HG03354 (cell line): ENCODE measurements at regions not wholly inside any gene's neighbourhood (a gene's known extent, or its start where the extent isn't known, plus 50 kb on each side); places are given as distances from the start of the nearest gene placed in this dataset.
"Not testable (repeated sequence)": the region's sequence is repeated elsewhere in the genome, so short reads cannot be mapped to it uniquely, and the experiment has no call there.

Source experiments
- ATAC-seq: cut with Tn5 transposase; IDR thresholded peaks from one replicate; pipeline ENCODE4 v1.9.1; 2021; ENCODE audit warnings: mild to moderate bottlenecking; ENCODE audit not compliant: unreplicated experiment, poor library complexity, severe bottlenecking

DNA sequence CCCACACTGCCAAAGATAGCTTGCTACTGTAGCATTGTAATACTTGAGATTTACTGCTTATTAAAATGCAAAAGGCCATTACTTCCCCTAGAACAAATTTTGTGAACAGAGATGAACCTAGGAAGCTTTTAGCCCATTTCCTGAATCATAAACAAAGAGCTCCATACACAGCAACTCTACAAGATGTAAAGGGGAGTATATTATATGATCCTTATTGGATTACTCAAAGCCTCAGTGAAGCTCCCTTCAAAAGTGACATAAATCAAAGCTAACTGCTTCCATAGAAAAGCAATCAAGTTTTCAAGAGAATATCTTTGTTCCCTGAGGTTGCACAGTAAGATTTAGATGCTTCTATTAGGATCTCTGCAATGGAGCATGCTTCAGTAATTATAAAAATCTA is 629.8 kb downstream of the EFNA5 start:
- ATAC-seq = no peak

DNA sequence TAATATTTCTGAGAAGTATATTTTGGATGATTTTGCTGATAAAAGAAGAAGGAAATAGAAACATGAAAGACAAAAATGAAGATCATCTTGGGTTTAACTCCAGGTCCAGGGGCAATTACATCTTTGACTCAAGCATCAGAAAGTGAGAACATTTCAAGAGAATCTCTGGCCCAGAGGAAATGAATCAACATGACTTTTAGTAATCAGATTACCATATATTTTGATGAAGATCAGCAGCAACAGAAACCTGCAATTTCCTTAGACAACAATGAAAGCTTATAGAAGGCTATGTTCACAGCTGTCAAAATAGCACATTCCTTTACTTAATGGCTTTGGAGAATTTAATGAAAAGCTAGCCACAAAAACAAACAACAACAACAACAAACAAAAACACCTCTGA is 638.1 kb downstream of the EFNA5 start:
- no peak for ATAC-seq

DNA sequence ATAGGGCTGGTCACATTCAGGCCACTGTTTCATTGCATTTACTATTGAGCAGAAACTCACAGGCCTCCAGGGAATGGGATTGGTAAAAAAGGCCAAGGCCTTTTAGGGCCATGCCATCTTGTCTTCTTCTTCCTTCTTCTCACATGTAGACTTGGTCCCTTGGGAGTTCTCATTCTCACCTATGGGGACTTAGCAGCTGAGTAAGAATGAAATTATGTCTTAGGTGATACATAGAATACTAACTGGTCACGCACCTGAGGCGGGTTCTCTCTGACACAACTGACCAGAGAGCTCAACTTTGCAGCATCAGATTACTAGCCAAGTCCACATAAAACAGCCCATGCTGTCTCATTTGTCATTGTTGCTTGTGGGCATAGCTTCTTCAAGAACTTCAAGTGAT is 641.8 kb downstream of the EFNA5 start:
- no peak for ATAC-seq

DNA sequence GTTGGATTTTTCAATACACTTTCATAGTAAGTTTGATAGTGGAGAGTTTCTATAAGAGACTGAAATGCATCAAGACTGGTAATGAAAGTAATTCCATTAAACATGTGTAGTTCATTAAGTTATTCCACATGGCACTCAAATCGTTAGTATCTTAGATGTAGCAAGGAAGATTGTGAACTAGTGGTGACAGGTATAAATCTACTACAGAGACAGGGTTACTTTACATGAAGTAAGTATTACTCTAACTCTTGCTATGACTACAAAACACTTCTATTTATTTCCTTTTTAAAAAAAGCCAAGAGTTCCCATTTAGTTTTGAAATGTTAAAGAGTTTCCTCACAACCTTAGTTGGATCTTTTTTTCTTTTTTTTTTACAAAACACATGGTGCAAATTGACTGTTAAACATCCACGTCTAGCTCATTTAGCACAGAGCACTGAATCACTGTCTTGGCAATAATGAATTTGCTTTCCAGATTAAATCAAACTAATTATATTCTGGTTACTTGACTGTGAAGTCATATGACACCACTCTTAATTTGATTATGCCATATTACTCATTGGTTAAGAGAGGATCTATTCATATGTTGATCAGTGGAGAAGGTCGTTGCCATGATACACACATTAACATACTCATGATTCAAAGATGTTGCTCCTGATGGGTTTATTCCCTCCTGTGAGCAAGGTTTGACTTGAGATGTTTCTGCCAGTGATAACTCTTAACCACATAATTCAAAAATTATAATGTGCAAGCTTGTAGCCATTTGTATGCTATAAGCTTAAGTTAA is 644.8 kb downstream of the EFNA5 start:
- ATAC-seq = no peak

DNA sequence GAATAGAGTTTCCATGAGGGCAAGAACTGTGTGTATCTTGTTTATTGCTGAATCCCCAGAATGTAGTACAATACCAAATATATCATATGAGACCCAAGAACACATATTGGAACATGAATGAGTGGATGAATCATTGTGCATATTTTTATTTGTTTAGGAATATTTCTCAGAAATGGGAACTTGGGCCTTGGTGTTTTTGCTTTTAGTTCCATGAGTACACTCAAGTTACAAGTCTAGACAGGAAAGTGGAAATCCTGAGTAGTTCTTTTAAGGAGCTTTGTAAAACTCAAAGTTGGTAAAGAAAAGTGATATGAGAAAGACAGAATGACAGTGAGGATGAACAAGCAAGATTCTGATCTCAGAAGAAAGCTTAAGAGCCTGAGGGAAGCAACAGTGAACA is 647.0 kb downstream of the EFNA5 start:
- ATAC-seq = no peak

DNA sequence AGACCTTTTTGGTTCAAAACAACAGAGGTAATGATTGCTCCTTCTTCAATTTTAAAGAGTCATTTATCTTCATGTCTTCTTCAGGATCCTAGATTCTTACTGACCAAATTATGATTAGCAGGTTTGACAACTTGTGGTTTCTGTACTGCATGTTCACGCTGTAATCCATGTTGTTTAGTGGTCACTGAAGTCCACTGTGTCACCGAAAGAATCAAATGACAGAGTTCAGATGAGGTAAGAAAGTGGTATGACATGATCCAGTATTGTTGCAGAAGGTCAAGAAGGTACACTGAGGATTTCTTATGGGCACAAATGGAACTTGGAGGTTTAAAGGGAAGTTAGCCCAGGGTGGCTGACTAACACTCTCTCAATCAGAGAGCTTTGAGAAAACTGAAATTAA is 649.2 kb downstream of the EFNA5 start:
- no peak for ATAC-seq

DNA sequence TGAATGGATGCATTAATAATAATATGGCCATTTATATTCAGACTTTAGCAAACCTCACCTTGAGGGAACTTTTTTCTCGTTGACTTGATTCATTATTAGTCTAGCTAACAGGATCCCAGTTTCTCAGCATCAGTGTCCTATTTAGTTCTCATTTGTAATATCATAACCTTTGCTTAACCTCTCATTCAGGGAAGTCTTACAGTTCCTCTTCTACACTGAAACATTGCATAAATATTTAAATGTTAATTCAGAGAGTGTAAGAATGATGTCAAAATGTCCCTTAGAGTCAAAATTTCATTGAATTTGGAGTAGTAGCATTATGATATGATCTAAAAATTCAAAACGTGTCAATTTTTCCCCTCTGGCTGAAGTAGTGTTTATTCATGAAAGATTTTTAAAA is 650.1 kb downstream of the EFNA5 start:
- ATAC-seq = no peak

DNA sequence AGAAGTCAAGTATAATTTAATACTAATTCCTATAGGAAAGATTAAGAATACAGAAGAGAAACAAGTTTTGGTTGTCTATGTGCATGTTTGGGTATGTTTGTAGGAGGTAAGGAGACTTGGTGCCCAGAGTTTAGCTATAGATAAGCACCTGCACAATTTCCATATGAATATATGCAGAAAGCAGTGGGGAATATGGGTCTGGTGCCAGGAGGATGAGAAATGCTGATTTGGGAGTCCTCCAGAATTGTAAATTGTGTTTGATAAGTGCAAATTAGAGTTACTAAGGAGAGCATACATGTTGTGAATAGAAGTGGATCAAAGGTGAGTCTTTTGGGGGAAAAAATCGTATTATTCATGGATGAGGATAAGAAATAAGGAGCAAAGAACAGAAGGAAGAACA is 653.1 kb downstream of the EFNA5 start:
- ATAC-seq = no peak

DNA sequence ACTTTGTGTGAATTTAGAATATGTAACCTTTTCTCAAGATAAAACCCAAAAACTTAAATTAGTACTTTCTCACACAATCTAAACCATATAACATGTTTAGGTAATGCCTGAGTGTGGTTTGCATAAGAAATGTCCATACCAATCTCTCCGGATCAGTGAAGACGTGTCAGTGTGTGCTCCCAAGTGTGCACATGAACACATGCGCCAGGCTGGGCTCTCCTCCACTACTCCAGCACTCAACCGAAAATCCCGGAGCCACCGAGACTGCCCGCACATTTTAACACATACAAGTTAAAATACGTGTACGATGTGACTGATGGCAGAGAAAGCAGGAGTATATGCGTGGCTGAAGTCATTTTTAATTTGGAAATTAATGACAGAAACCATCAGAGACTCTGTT is 658.4 kb downstream of the EFNA5 start:
- ATAC-seq = no peak

DNA sequence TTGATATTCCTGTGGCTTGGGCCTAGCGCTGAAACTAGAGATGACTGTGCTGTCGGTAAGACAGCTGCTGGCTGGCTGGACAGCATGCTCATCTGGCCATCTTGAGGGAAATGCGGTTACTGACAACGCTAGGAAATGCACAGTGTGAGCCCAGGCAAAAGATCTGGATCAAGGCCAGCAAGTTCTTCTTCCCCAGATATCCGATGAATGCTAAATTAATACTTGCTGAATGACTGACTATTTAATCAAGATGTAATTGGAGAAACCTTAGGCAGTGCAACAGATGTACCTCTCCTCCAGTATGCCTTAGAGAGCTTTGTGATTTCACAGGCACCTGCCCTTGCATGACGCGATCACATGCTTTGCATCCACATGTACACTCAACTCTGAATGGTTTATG is 659.1 kb downstream of the EFNA5 start:
- no peak for ATAC-seq

DNA sequence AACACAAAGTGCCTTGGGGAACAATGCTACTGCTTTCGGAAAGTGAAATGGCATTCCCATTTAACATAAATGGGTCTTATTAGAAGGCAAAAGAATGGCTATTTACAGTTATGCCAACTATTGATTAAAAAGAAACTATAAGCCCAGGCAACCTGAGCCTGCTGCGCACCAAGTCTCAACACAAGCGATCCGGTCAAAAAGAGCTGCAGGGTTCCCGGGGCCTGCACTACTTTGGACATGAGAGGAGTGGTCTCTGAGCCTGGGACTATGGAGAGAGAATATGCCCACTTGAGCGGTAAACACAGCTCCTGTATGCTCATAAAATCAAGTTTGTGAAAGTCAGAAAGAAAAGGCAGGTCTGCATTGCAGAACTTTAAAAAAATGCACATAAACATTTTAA is 660.7 kb downstream of the EFNA5 start:
- ATAC-seq = no peak

DNA sequence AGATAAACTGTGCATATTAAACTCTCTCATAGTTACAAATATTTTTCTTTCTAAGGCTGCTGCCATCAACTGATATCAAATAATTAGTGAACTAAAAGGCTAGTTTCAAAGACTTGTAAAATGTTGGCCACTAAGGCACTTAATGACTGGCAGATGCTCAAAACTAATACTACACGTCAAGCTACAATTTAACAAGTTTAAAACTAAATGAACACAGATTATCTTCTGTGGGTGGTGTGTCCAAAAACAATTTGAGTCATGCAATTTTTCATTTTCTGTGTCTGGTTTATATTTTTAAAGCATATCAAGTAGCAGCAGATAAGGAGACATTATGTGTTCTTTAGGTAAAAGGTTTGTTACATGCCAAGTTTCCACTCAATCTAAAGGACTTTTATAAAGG is 665.1 kb downstream of the EFNA5 start:
- no peak for ATAC-seq

DNA sequence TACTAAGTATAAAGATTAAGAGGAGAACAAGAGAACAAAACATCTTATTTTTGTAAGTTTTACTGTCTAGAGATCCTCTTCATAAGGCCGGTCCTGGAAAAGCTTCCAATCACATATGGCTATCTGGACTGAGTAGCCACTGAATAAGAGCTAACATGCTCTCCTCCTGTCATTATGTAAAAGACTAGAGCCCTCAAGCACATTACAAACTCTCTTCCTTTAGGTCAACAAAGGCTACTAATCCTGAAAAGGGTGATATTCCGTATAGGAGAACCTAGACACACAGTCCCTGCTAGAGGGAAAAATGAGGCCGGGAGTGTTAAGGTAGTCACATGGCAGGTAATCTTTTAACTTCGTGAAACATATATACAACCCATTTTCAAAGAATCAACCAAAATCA is 665.6 kb downstream of the EFNA5 start:
- ATAC-seq = no peak

DNA sequence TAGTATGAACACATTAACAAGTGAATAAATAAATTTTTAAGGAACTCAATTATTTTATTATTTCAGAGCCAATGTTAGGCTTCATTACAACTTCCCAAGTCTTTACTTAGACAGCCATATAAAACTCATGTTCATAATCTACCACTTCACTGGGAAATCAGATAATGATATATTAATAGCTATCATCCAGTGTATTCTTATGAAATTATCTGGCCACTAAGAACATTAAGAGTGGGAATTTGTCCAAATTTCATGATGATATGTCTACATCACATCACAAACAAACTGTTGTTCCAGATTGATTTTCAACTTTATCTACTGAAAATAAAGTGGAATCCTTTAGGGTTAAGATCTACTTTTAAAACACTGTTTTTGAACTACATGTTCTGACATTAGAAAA is 668.6 kb downstream of the EFNA5 start:
- no peak for ATAC-seq

DNA sequence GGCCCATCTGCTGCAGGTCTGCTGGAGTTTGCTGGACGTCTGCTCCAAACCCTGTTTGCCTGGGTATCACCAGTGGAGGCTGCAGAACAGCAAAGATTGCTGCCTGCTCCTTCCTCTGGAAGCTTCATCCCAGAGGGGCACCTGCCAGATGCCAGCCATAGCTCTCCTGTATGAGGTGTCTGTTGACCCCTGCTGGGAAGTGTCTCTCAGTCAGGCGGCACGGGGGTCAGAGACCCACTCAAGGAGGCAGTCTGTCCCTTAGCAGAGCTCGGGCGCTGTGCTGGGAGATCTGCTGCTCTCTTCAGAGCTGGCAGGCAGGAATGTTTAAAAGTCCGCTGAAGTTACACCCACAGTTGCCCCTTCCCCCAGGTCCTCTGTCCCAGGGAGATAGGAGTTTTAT is 671.2 kb downstream of the EFNA5 start:
- not testable (repeated sequence) for ATAC-seq

DNA sequence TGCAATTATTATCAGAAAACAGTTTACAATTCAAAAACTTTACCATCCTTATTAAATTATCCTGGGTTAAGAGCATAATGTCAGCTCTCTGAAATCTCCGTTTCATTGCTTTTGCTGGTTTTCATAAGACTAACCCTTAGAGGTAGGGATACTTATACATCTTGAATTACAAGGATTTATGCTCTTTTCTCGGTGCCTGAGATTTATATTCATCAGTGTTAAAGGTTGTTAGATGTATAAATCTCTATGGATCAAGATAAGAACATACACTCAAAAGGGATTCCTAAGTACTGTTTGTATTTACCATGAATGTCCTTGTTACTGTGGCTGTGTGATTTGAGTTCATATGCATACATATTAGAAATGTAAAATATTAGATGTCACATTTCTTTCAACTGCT is 684.7 kb downstream of the EFNA5 start:
- ATAC-seq = no peak

DNA sequence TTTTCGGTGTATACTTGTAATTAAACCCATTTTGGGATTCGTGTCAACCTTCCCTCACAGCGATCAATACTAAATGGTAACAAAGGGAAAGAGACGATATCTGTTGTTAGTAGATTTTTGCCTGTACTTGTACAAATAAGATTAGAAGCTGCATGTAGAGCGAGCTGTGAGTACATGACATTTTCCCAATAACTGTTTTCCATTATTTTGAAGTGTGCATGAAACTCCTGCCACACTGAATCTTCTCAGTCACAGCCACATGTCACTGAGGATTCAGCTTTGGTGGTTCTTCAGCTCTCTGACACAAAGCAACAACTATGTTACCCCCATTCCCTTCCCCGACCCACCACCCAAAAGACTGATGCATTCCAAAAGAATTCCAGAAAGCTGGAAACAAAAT is 685.6 kb downstream of the EFNA5 start:
- ATAC-seq = no peak

DNA sequence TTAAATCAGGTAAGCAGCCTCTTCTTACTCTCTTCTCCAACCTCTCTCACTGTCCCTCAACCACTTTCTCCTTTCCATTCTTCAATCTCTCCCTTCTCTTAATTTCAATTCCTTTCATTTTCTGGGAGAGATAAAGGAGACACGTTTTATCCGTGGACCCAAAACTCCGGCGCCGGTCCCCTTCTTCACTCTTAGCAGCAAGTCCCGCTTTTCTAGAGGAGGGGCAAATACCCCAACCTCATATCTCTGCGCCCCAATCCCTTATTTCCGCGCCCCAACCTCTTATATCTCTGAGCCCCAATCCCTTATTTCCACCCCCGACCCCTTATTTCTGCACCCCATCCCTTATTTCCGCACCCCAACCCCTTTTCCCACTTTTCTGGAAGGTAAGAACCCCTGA is 691.6 kb downstream of the EFNA5 start:
- ATAC-seq = not testable (repeated sequence)

DNA sequence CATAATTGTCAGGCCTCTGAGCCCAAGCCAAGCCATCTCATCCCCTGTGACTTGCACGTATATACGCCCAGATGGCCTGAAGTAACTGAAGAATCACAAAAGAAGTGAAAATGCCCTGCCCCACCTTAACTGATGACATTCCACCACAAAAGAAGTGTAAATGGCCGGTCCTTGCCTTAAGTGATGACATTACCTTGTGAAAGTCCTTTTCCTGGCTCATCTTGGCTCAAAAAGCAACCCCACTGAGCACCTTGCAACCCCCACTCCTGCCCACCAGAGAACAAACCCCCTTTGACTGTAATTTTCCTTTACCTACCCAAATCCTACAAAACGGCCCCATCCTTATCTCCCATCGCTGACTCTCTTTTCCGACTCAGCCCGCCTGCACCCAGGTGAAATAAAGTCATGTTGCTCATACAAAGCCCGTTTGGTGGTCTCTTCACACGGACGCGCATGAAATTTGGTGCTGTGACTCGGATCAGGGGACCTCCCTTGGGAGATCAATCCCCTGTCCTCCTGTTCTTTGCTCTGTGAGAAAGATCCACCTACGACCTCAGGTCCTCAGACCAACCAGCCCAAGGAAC is 692.1 kb downstream of the EFNA5 start:
- ATAC-seq = not testable (repeated sequence)

DNA sequence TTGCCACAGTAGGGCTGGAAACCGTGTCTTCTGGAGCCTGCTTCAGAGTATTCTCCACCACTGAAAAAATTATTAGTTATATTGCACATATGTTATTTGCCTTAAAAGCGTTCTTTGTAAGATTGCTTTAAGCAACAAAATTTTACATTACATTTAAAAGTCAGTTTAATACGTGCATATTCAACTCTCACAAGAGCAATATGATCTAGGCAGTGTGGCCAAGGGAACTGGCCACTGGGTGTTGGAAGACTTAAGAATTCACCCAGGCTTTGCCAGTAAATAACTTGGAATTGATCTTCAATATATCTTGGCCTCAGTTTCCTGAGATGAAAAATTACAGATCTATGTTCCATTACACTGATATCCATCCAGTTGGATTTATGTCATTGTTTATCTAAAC is 694.4 kb downstream of the EFNA5 start:
- ATAC-seq = no peak

DNA sequence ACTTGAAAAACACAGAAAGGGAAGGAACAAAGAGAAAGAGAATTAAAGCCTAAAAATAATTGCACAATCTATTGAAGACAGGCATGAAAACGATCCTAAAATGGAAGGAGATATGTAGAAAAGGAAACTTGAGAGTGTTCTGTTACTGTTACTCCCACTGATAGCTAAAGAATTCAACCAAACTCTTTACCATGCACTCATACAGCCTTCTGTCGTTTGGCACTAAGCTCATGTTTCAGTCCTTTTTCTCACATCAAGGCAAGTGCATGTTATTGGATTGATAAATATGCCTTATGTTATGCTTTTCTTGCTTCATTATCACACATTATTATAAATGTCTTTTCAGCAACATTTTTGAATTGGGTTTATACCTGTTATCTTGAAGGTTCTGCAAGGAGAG is 696.5 kb downstream of the EFNA5 start:
- ATAC-seq = no peak
